Stomach (tissue), 8 donors: ENCODE measurements at regions not wholly inside any gene's neighbourhood (a gene's known extent, or its start where the extent isn't known, plus 50 kb on each side); places are given as distances from the start of the nearest gene placed in this dataset.

Experiments
- DNase-seq, 2 donors: peaks; one replicate each; pipeline versions ENCODE4 v3.0.0 to v3.0.0-alpha.2; 2013 to 2019
- H3K27ac ChIP-seq, 5 donors: fragments of 200-600 bp in 4 of 5; sonication (generic) in 4 of 5; one replicate each; pipeline ENCODE4 v1.5.1; 2013 to 2019; ENCODE audit warnings: mild to moderate bottlenecking in 1 of 5, moderate library complexity in 1 of 5
- H3K27me3 ChIP-seq, 3 donors: fragments of 200-600 bp; sonication (generic); one replicate each; pipeline ENCODE4 v1.5.1; 2017 to 2019; ENCODE audit warnings: mixed run types in 1 of 3
- H3K36me3 ChIP-seq, 4 donors: fragments of 200-600 bp; sonication (generic); 1 replicate in 3 of 4; 2 replicates in 1 of 4; pipeline ENCODE4 v1.5.1; 2016 to 2019
- H3K4me1 ChIP-seq, 4 donors: fragments of 200-600 bp; sonication (generic); one replicate each; pipeline ENCODE4 v1.5.1; 2016 to 2019
- H3K4me3 ChIP-seq, 4 donors: fragments of 200-600 bp; sonication (generic) in 3 of 4; one replicate each; pipeline ENCODE4 v1.5.1; 2016 to 2019; ENCODE audit warnings: mild to moderate bottlenecking in 1 of 4
- H3K9me3 ChIP-seq, 4 donors: fragments of 200-600 bp; sonication (generic); one replicate each; pipeline ENCODE4 v1.5.1; 2016 to 2019
- CTCF ChIP-seq, 7 experiments: fragments of 450-650 bp in 4 of 7; fragments of 200-600 bp in 3 of 7; sonication (generic) in 3 of 7; IDR thresholded peaks; one replicate each; pipeline ENCODE4 v1.5.1; 2016 to 2019; ENCODE audit warnings: antibody characterized with exemption in 7 of 7, control low read depth in 2 of 7, mild to moderate bottlenecking in 1 of 7
- EP300 ChIP-seq: sonication (generic); formaldehyde crosslinking; IDR thresholded peaks from one replicate; pipeline ENCODE4 v1.6.1; 2017; ENCODE audit warnings: antibody characterized with exemption
- POLR2A ChIP-seq, 4 donors: fragments of 450-650 bp; IDR thresholded peaks; one replicate each; pipeline ENCODE4 v1.6.1; 2016; ENCODE audit warnings: antibody characterized with exemption in 4 of 4, control low read depth in 2 of 4, mild to moderate bottlenecking in 1 of 4, moderate library complexity in 1 of 4
- POLR2AphosphoS5 ChIP-seq, 3 donors: sonication (generic); formaldehyde crosslinking; IDR thresholded peaks; one replicate each; pipeline ENCODE4 v1.6.1; 2016; ENCODE audit warnings: antibody characterized with exemption in 3 of 3
- WGBS, 5 donors: extraction: QIAGEN DNeasy Blood & Tissue Kit in 3 of 5; methylation state at CpG; one replicate each; pipeline versions ENCODE4 v1.1.5 to v1.1.7; 2013 to 2018; 5-methylcytosine and 5-hydroxymethylcytosine counted together
- intact Hi-C: fragments of 100-400 bp; cut with DNase I; formaldehyde crosslinking; loops from one replicate; pipeline ENCODE4 v1.15.1; 2023; ENCODE audit warnings: low total_unique reads
- donor health status: healthy with polysubstance abuse.
- donor health status: Bipolar disorder and iron deficiency.
- donor health status: healthy.

GRCh38 chr7:114853189-114853588 lies 68.7 kb upstream of the MDFIC start:
- Histone ChIP-seq H3K36me3 (no peaks in the 10 kb centered on the region), H3K4me1 (no peaks in the 10 kb centered on the region), H3K27me3 (no peaks in the 10 kb centered on the region), H3K4me3 (no peak overlapping the region), H3K9me3 (no peaks in the 10 kb centered on the region), H3K27ac (no peak overlapping the region)
- 86 to 91% (median 89%) methylated on average over 4 of the region's 4 CpGs for WGBS, 5 donors
- TF ChIP-seq POLR2AphosphoS5 (IDR thresholded peaks at IDR 0.05) = no peak
- intact Hi-C loops = no loop called here
- no peak for DNase-seq

DNA sequence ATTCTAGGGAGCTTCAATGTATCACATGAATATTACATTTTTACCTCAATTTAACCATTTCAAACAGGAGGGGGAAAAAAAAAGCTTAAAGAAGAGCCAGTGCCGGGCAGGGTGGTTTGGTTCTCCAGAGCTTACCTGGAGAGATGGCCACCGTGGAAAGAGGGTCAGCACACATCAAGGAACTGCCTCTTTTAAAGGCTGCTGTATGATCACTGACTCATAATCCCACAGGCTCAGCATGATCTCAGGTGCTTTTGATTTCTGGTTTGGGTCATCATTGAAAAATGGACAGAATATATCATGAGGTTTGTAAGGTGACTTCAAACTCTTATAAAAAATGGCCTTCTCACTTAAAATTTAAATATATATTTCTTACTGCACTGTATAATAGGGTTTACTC lies 67.5 kb upstream of the MDFIC start:
- 75 to 90% (median 83%) methylated on average over 2 of the region's 2 CpGs for WGBS, 5 donors
- intact Hi-C loops = no loop called here
- no peaks in the 10 kb centered on the region for H3K27me3 ChIP-seq

GRCh38 chr7:114856625-114857024 lies 65.3 kb upstream of the MDFIC start:
- Histone ChIP-seq H3K27me3 (no peaks in the 10 kb centered on the region), H3K36me3 (no peaks in the 10 kb centered on the region), H3K4me3 (no peak overlapping the region), H3K4me1 (no peaks in the 10 kb centered on the region), H3K9me3 (no peaks in the 10 kb centered on the region), H3K27ac (no peak overlapping the region)
- intact Hi-C loops = no loop called here
- DNase-seq = no peak
- TF ChIP-seq CTCF (IDR thresholded peaks at IDR 0.05) = no peak
- no peak for TF ChIP-seq EP300
- no peak for TF ChIP-seq POLR2AphosphoS5 (IDR thresholded peaks at IDR 0.05)
- TF ChIP-seq POLR2A (IDR thresholded peaks at IDR 0.05) = no peak
- 47 to 57% (median 56%) methylated on average over 3 of the region's 3 CpGs for WGBS, 5 donors

More for the DNA sequence above, 67.5 kb upstream of the MDFIC start:
- no peaks in the 10 kb centered on the region for H3K9me3 ChIP-seq
- TF ChIP-seq POLR2AphosphoS5 (IDR thresholded peaks at IDR 0.05) (no peak), EP300 (no peak), POLR2A (IDR thresholded peaks at IDR 0.05) (no peak), CTCF (IDR thresholded peaks at IDR 0.05) (no peak)
- H3K27ac ChIP-seq = no peak overlapping the region
- H3K36me3 ChIP-seq = no peaks in the 10 kb centered on the region
- DNase-seq = no peak
- H3K4me3 ChIP-seq = no peak overlapping the region
- no peaks in the 10 kb centered on the region for H3K4me1 ChIP-seq

DNA sequence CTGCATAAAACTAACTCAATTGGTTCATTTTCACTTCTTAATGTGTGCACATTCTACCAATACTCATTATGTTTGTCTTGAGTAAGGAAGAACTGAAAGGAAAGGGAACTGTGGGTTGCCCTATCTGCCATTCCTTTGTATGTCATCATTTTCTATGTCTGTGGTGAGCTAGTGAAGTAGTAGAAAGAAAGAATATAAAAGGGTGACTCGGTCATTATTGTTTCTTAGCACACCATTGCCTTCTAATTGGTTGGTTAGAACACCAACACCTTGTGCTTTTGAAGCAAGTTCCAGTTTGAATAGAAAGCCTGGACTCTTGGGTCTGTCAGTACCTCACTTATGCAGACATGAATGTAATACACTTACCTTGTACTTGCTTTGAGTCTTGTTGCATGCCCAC lies 64.3 kb upstream of the MDFIC start:
- 81 to 93% (median 86%) methylated on average over 1 of the region's 1 CpG for WGBS, 5 donors
- intact Hi-C loops = no loop called here
- H3K4me3 ChIP-seq = no peak overlapping the region
- H3K27me3 ChIP-seq = no peaks in the 10 kb centered on the region
- H3K4me1 ChIP-seq = no peaks in the 10 kb centered on the region
- no peak overlapping the region for H3K27ac ChIP-seq
- no peaks in the 10 kb centered on the region for H3K36me3 ChIP-seq
- no peak for DNase-seq
- H3K9me3 ChIP-seq = no peaks in the 10 kb centered on the region
- TF ChIP-seq EP300 (no peak), CTCF (IDR thresholded peaks at IDR 0.05) (no peak), POLR2A (IDR thresholded peaks at IDR 0.05) (no peak), POLR2AphosphoS5 (IDR thresholded peaks at IDR 0.05) (no peak)

- no peak overlapping the region for H3K27ac ChIP-seq
- intact Hi-C loops = no loop called here
- TF ChIP-seq EP300 = no peak
- TF ChIP-seq POLR2A (IDR thresholded peaks at IDR 0.05) = no peak
- TF ChIP-seq POLR2AphosphoS5 (IDR thresholded peaks at IDR 0.05) = no peak
- no peak for TF ChIP-seq CTCF (IDR thresholded peaks at IDR 0.05)
- DNase-seq = no peak
- H3K4me1 ChIP-seq = no peaks in the 10 kb centered on the region
- H3K9me3 ChIP-seq = no peaks in the 10 kb centered on the region
- no peak overlapping the region for H3K4me3 ChIP-seq
- H3K27me3 ChIP-seq = no peaks in the 10 kb centered on the region
- 83 to 96% (median 93%) methylated on average over 1 of the region's 1 CpG for WGBS, 5 donors
- no peaks in the 10 kb centered on the region for H3K36me3 ChIP-seq
Observed at GRCh38 chr7:114859477-114859876, 62.4 kb upstream of the MDFIC start.
